ENCODE measurements at regions not wholly inside any gene's neighbourhood (a gene's known extent, or its start where the extent isn't known, plus 50 kb on each side); places are given as distances from the start of the nearest gene placed in this dataset.
A peak's percentile ranks its signal among the peaks of the same experiment; 100 is the strongest.

- no peak overlapping the region for H3K4ac ChIP-seq (ENCODE audit: low read depth, low read length)
- H3K27me3 ChIP-seq (ENCODE audit: control insufficient read depth, insufficient read depth, low read length) = no peaks in the 10 kb centered on the region
- intact Hi-C loops (cut with micrococcal nuclease) (no loop called here), in situ Hi-C loops (cut with MboI; ENCODE audit: low sequenced_read_pairs) (no loop called here), dilution Hi-C loops (cut with HindIII; ENCODE audit: low sequenced_read_pairs, unreplicated experiment) (no loop called here)
- no peaks in the 10 kb centered on the region for H3K36me3 ChIP-seq (ENCODE audit: control insufficient read depth, insufficient read depth, low read length)
- H2AFZ ChIP-seq (replicated peaks; ENCODE audit: low read length, poor library complexity) = no peak overlapping the region
- H3K9me1 ChIP-seq (ENCODE audit: insufficient read depth, low read length) = no peaks in the 10 kb centered on the region
- no peak overlapping the region for H3K18ac ChIP-seq (ENCODE audit: low read depth, low read length)
- CTCF ChIA-PET = no interaction called here
- H2BK5ac ChIP-seq (ENCODE audit: low read depth, low read length, poor library complexity, severe bottlenecking) = no peak overlapping the region
- H4K8ac ChIP-seq (ENCODE audit: low read depth in 2 of 2, low read length in 2 of 2) = no peak overlapping the region
- H3K79me1 ChIP-seq (ENCODE audit: low read depth in 1 of 2, low read length in 2 of 2) = no peaks in the 10 kb centered on the region
- H3K27ac ChIP-seq (ENCODE audit: insufficient read depth, low read length) = no peak overlapping the region
- H2BK120ac ChIP-seq (ENCODE audit: low read depth, low read length) = no peak overlapping the region
- H2AK5ac ChIP-seq (ENCODE audit: low read depth, low read length) = no peak overlapping the region
- no peak overlapping the region for H3K4me3 ChIP-seq (ENCODE audit: insufficient read depth, low read depth, low read length)
- H3K56ac ChIP-seq (ENCODE audit: extremely low read depth, insufficient read depth, low read length) = no peak overlapping the region
- H3K4me1 ChIP-seq (ENCODE audit: control insufficient read depth, insufficient read depth, low read length) = peaks cover 6% of the 10 kb centered on the region
- ATAC-seq (ENCODE audit: low read depth) = peak; percentile 42
- no peak overlapping the region for H3K9ac ChIP-seq (ENCODE audit: low read depth, low read length)
- no peak overlapping the region for H4K5ac ChIP-seq (ENCODE audit: low read depth, low read length)
- no CpG with 5 or more reads among the region's 8 CpGs for WGBS, 2 experiments (ENCODE audit: extremely low coverage in 2 of 2, insufficient read length in 1 of 2)
- no peaks in the 10 kb centered on the region for H3K9me3 ChIP-seq (ENCODE audit: control insufficient read depth, insufficient read depth, low read length)
- H2BK20ac ChIP-seq (ENCODE audit: low read depth, low read length) = no peak overlapping the region
- no peak overlapping the region for H2AK9ac ChIP-seq (replicated peaks; ENCODE audit: low read depth, low read length, poor library complexity)
- no peaks in the 10 kb centered on the region for H4K20me1 ChIP-seq (ENCODE audit: insufficient read depth, low read length)
- no peak overlapping the region for H4K91ac ChIP-seq (ENCODE audit: insufficient read depth, low read depth, low read length)
- TF ChIP-seq CEBPB (IDR thresholded peaks at IDR 0.05; ENCODE audit: low read depth, low read length) = no peak
- no peak for TF ChIP-seq SMC3 (IDR thresholded peaks at IDR 0.05; ENCODE audit: low read depth, low read length)
- TF ChIP-seq ELK1 (IDR thresholded peaks at IDR 0.05; ENCODE audit: borderline replicate concordance, low read depth, low read length) = no peak
- no peak for TF ChIP-seq RFX5 (IDR thresholded peaks at IDR 0.05; ENCODE audit: low read depth, low read length)
- no peak for TF ChIP-seq MAFK (IDR thresholded peaks at IDR 0.05; ENCODE audit: low read depth, low read length)
- TF ChIP-seq RAD21 (IDR thresholded peaks at IDR 0.05; ENCODE audit: low read length) = no peak
- no peak for TF ChIP-seq CTCF (conservative IDR thresholded peaks at IDR 0.05; ENCODE audit: low read depth, low read length)
- no peak for TF ChIP-seq MAZ (IDR thresholded peaks at IDR 0.05; ENCODE audit: borderline replicate concordance, low read depth, low read length)
- BruUV-seq (replicated peaks) = no TSS peak
- H3K23ac ChIP-seq (ENCODE audit: low read depth, low read length) = no peak overlapping the region
- POLR2A ChIA-PET (ENCODE audit: unreplicated experiment) = no interaction called here
- DNase-seq = no peak
- no peak overlapping the region for H2BK15ac ChIP-seq (ENCODE audit: low read depth, low read length)
- no peak overlapping the region for H3K14ac ChIP-seq (replicated peaks; ENCODE audit: low read depth, low read length)
- H3K4me2 ChIP-seq (ENCODE audit: low read depth, low read length) = no peak overlapping the region
These were observed 213.2 kb upstream of the RHOBTB1 start for GRCh38 chr10:61157182-61157581.
